ENCODE measurements at regions not wholly inside any gene's neighbourhood (a gene's known extent, or its start where the extent isn't known, plus 50 kb on each side); places are given as distances from the start of the nearest gene placed in this dataset.

GRCh38 chr3:168862466-168862865 is 766.7 kb upstream of the GOLIM4 start:
- TF ChIP-seq CTCF (conservative IDR thresholded peaks at IDR 0.05) (no peak), ZFX (IDR thresholded peaks at IDR 0.05) (no peak)
